SK-N-SH treated with all-trans-retinoic acid at 6 μM for 48 hours (cell line): ENCODE measurements at regions not wholly inside any gene's neighbourhood (a gene's known extent, or its start where the extent isn't known, plus 50 kb on each side); places are given as distances from the start of the nearest gene placed in this dataset.

Source experiments
- ATAC-seq: fragments of 200-7000 bp; cut with Tn5 transposase; 3 replicates; pipeline ENCODE4 v1.9.1; 2020; ENCODE audit warnings: mild to moderate bottlenecking, moderate library complexity
- ARNTL ChIP-seq: fragments of 450-650 bp; formaldehyde crosslinking; IDR thresholded peaks from 2 replicates; pipeline ENCODE4 v1.5.0; 2020; ENCODE audit warnings: low read depth, mild to moderate bottlenecking, moderate library complexity, borderline replicate concordance
- BACH2 ChIP-seq: fragments of 250-450 bp; sonication (Bioruptor Pico); IDR thresholded peaks from 2 replicates; pipeline ENCODE4 v1.9.0; 2021; ENCODE audit warnings: mild to moderate bottlenecking, borderline replicate concordance
- CSDC2 ChIP-seq: fragments of 250-450 bp; sonication (Bioruptor Pico); IDR thresholded peaks from 2 replicates; pipeline ENCODE4 v1.5.0; 2020; ENCODE audit warnings: mild to moderate bottlenecking, moderate library complexity
- CSRNP3 ChIP-seq: fragments of 250-450 bp; sonication (Bioruptor Pico); IDR thresholded peaks from 2 replicates; pipeline ENCODE4 v1.5.1; 2021; ENCODE audit warnings: mild to moderate bottlenecking, moderate library complexity
- ESRRG ChIP-seq: fragments of 250-450 bp; sonication (Bioruptor Pico); IDR thresholded peaks from 2 replicates; pipeline ENCODE4 v1.6.1; 2021; ENCODE audit warnings: mild to moderate bottlenecking
- GLIS3 ChIP-seq: fragments of 250-450 bp; sonication (Bioruptor Pico); IDR thresholded peaks from 2 replicates; pipeline ENCODE4 v1.5.0; 2020; ENCODE audit warnings: mild to moderate bottlenecking, moderate library complexity
- ISL1 ChIP-seq: fragments of 250-450 bp; sonication (Bioruptor Pico); IDR thresholded peaks from 2 replicates; pipeline ENCODE4 v2.1.2; 2022; ENCODE audit warnings: mild to moderate bottlenecking, moderate library complexity
- OSR1 ChIP-seq: fragments of 250-450 bp; sonication (Bioruptor Pico); IDR thresholded peaks from 2 replicates; pipeline ENCODE4 v1.8.0; 2022; ENCODE audit warnings: moderate library complexity, mild to moderate bottlenecking, inconsistent platforms
- PPARA ChIP-seq: fragments of 250-450 bp; sonication (Bioruptor Pico); IDR thresholded peaks from 2 replicates; pipeline ENCODE4 v1.5.0; 2020; ENCODE audit warnings: mild to moderate bottlenecking, borderline replicate concordance
- RARB ChIP-seq: fragments of 250-450 bp; sonication (Bioruptor Pico); IDR thresholded peaks from 2 replicates; pipeline ENCODE4 v1.8.0; 2021; ENCODE audit warnings: mild to moderate bottlenecking, moderate library complexity
- SNAI2 ChIP-seq: fragments of 250-450 bp; sonication (Bioruptor Pico); IDR thresholded peaks from 2 replicates; pipeline ENCODE4 v1.5.0; 2020; ENCODE audit warnings: mild to moderate bottlenecking, moderate library complexity
- TCF4 ChIP-seq: fragments of 250-450 bp; sonication (Bioruptor Pico); IDR thresholded peaks from 2 replicates; pipeline ENCODE4 v1.8.0; 2021; ENCODE audit warnings: mild to moderate bottlenecking, moderate library complexity, borderline replicate concordance
- TOX ChIP-seq: fragments of 250-450 bp; sonication (Bioruptor Pico); IDR thresholded peaks from 2 replicates; pipeline ENCODE4 v1.8.0; 2021; ENCODE audit warnings: mild to moderate bottlenecking, moderate library complexity, borderline replicate concordance
- TSHZ2 ChIP-seq: fragments of 250-450 bp; sonication (Bioruptor Pico); IDR thresholded peaks from 2 replicates; pipeline ENCODE4 v1.5.0; 2020; ENCODE audit warnings: mild to moderate bottlenecking, moderate library complexity
- ZC3H10 ChIP-seq: fragments of 250-450 bp; sonication (Bioruptor Pico); IDR thresholded peaks from 2 replicates; pipeline ENCODE4 v1.5.1; 2021; ENCODE audit warnings: mild to moderate bottlenecking, moderate library complexity
- ZFP3 ChIP-seq: fragments of 250-450 bp; sonication (Bioruptor Pico); IDR thresholded peaks from 2 replicates; pipeline ENCODE4 v1.5.0; 2020; ENCODE audit warnings: mild to moderate bottlenecking, moderate library complexity
- ZFP30 ChIP-seq: fragments of 450-650 bp; formaldehyde crosslinking; IDR thresholded peaks from 2 replicates; pipeline ENCODE4 v1.5.0; 2022; ENCODE audit warnings: mild to moderate bottlenecking, moderate library complexity
- ZNF565 ChIP-seq: fragments of 450-650 bp; formaldehyde crosslinking; conservative IDR thresholded peaks from 2 replicates; pipeline ENCODE4 v1.5.0; 2020; ENCODE audit warnings: low read depth, mild to moderate bottlenecking, moderate library complexity
- ZNF70 ChIP-seq: fragments of 450-650 bp; formaldehyde crosslinking; IDR thresholded peaks from 2 replicates; pipeline ENCODE4 v1.5.0; 2020; ENCODE audit warnings: mild to moderate bottlenecking, moderate library complexity
- ZNF8 ChIP-seq: fragments of 450-650 bp; formaldehyde crosslinking; IDR thresholded peaks from 2 replicates; pipeline ENCODE4 v1.5.0; 2020; ENCODE audit warnings: mild to moderate bottlenecking, moderate library complexity
- TF ChIP-seq, protein P1 (sequence below): fragments of 250-450 bp; sonication (Bioruptor Pico); IDR thresholded peaks from 2 replicates; pipeline ENCODE4 v1.5.1; 2020; ENCODE audit warnings: low read depth, mild to moderate bottlenecking, moderate library complexity
- TF ChIP-seq, protein P2 (sequence below): fragments of 250-450 bp; sonication (Bioruptor Pico); IDR thresholded peaks from 2 replicates; pipeline ENCODE4 v1.8.0; 2021; ENCODE audit warnings: low read depth, mild to moderate bottlenecking, moderate library complexity, borderline replicate concordance

GRCh38 chr5:21067724-21068123, 1079.7 kb upstream of the CDH18 start:
- ATAC-seq = no peak
- no peak for TF ChIP-seq ESRRG (CRISPR knock-in tag)
- no peak for TF ChIP-seq SNAI2 (CRISPR knock-in tag)
- no peak for TF ChIP-seq ZNF8 (CRISPR knock-in tag)
- no peak for TF ChIP-seq PPARA
- no peak for TF ChIP-seq CSDC2 (CRISPR knock-in tag)
- TF ChIP-seq TOX = no peak
- no peak for TF ChIP-seq OSR1 (CRISPR knock-in tag)
- no peak for TF ChIP-seq ARNTL (CRISPR knock-in tag)
- TF ChIP-seq TSHZ2 (CRISPR knock-in tag) = no peak
- no peak for TF ChIP-seq TCF4 (CRISPR knock-in tag)
- TF ChIP-seq GLIS3 (CRISPR knock-in tag) = no peak
- no peak for TF ChIP-seq ZNF70 (CRISPR knock-in tag)
- no peak for TF ChIP-seq ZNF565
- no peak for TF ChIP-seq ZFP3 (CRISPR knock-in tag)
- no peak for TF ChIP-seq ZFP30
- TF ChIP-seq, protein P1, sequence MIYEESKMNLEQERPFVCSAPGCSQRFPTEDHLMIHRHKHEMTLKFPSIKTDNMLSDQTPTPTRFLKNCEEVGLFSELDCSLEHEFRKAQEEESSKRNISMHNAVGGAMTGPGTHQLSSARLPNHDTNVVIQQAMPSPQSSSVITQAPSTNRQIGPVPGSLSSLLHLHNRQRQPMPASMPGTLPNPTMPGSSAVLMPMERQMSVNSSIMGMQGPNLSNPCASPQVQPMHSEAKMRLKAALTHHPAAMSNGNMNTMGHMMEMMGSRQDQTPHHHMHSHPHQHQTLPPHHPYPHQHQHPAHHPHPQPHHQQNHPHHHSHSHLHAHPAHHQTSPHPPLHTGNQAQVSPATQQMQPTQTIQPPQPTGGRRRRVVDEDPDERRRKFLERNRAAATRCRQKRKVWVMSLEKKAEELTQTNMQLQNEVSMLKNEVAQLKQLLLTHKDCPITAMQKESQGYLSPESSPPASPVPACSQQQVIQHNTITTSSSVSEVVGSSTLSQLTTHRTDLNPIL (CRISPR knock-in tag) = no peak
- TF ChIP-seq CSRNP3 (CRISPR knock-in tag) = no peak
- TF ChIP-seq BACH2 (CRISPR knock-in tag) = no peak
- TF ChIP-seq ISL1 (CRISPR knock-in tag) = no peak

GRCh38 chr5:21063146-21063545, 1075.1 kb upstream of the CDH18 start:
- no peak for ATAC-seq
- TF ChIP-seq CSDC2 (CRISPR knock-in tag) (no peak), ZFP3 (CRISPR knock-in tag) (no peak), RARB (no peak), CSRNP3 (CRISPR knock-in tag) (no peak), ISL1 (CRISPR knock-in tag) (no peak), ZNF70 (CRISPR knock-in tag) (no peak), BACH2 (CRISPR knock-in tag) (no peak), ZFP30 (no peak), ZNF8 (CRISPR knock-in tag) (no peak), SNAI2 (CRISPR knock-in tag) (no peak)
- TF ChIP-seq, protein P2, sequence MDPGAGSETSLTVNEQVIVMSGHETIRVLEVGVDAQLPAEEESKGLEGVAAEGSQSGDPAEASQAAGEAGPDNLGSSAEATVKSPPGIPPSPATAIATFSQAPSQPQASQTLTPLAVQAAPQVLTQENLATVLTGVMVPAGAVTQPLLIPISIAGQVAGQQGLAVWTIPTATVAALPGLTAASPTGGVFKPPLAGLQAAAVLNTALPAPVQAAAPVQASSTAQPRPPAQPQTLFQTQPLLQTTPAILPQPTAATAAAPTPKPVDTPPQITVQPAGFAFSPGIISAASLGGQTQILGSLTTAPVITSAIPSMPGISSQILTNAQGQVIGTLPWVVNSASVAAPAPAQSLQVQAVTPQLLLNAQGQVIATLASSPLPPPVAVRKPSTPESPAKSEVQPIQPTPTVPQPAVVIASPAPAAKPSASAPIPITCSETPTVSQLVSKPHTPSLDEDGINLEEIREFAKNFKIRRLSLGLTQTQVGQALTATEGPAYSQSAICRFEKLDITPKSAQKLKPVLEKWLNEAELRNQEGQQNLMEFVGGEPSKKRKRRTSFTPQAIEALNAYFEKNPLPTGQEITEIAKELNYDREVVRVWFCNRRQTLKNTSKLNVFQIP (CRISPR knock-in tag) = no peak

DNA sequence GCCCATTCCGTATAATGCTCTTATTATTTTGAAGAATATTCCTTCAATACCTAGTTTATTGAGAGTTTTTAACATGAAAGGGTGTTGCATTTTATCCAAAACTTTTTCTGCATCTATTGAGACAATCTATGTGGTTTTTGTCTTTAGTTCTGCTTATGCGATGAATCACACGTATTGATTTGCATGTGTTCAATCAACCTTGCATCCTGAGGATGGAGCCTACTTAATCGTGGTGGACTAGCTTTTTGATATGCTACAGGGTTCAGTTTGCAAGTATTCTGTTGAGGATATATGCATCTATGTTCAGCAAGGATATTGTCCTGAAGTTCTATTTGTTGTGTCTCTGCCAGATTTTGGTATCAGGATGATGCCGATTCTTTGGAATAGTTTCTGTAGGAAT, 1070.3 kb upstream of the CDH18 start:
- ATAC-seq = no peak
- TF ChIP-seq PPARA = no peak
- no peak for TF ChIP-seq ZFP3 (CRISPR knock-in tag)
- no peak for TF ChIP-seq TCF4 (CRISPR knock-in tag)
- no peak for TF ChIP-seq GLIS3 (CRISPR knock-in tag)
- TF ChIP-seq ARNTL (CRISPR knock-in tag) = no peak
- no peak for TF ChIP-seq SNAI2 (CRISPR knock-in tag)
- TF ChIP-seq ZC3H10 = no peak
- TF ChIP-seq RARB = no peak
- no peak for TF ChIP-seq OSR1 (CRISPR knock-in tag)
- no peak for TF ChIP-seq TSHZ2 (CRISPR knock-in tag)
- TF ChIP-seq, protein P2 (CRISPR knock-in tag) = no peak
- no peak for TF ChIP-seq ZNF70 (CRISPR knock-in tag)
- TF ChIP-seq ZNF8 (CRISPR knock-in tag) = no peak
- TF ChIP-seq ISL1 (CRISPR knock-in tag) = no peak
- TF ChIP-seq ESRRG (CRISPR knock-in tag) = no peak
